Urinary bladder (tissue), 3 donors: ENCODE measurements at regions not wholly inside any gene's neighbourhood (a gene's known extent, or its start where the extent isn't known, plus 50 kb on each side); places are given as distances from the start of the nearest gene placed in this dataset.

ENCODE experiments used
- DNase-seq: peaks from one replicate; pipeline ENCODE4 v3.0.0-alpha.2; 2015; ENCODE audit errors: extremely low spot score
- H3K27ac ChIP-seq: one replicate; pipeline ENCODE4 v1.5.1; 2013; ENCODE audit warnings: low read depth, mild to moderate bottlenecking, moderate library complexity
- H3K36me3 ChIP-seq: one replicate; pipeline ENCODE4 v1.6.1; 2013; ENCODE audit warnings: mild to moderate bottlenecking, moderate library complexity; ENCODE audit not compliant: insufficient read depth
- H3K4me1 ChIP-seq: one replicate; pipeline ENCODE4 v1.6.1; 2013; ENCODE audit warnings: mild to moderate bottlenecking, moderate library complexity; ENCODE audit not compliant: insufficient read depth
- H3K4me3 ChIP-seq: one replicate; pipeline ENCODE4 v1.5.1; 2013; ENCODE audit warnings: low read depth, low read length
- WGBS: extraction: QIAGEN DNeasy Blood & Tissue Kit; methylation state at CpG from one replicate; pipeline ENCODE4 v1.1.7; 2013; 5-methylcytosine and 5-hydroxymethylcytosine counted together
- donor health status: healthy with polysubstance abuse.
- donor health status: healthy.

GRCh38 chr7:53920011-53920410, 622.2 kb upstream of the VSTM2A start:
- Histone ChIP-seq H3K4me3 (no peak overlapping the region), H3K27ac (no peak overlapping the region), H3K36me3 (no peaks in the 10 kb centered on the region), H3K4me1 (no peaks in the 10 kb centered on the region)
- DNase-seq, result no peak
- WGBS, result 90% methylated on average over 5 of the region's 5 CpGs

GRCh38 chr7:53940483-53940882, 601.7 kb upstream of the VSTM2A start:
- H3K4me1 ChIP-seq, result no peaks in the 10 kb centered on the region
- H3K27ac ChIP-seq, result no peak overlapping the region
- no peaks in the 10 kb centered on the region for H3K36me3 ChIP-seq
- no peak for DNase-seq
- 95% methylated on average over 3 of the region's 3 CpGs for WGBS
- H3K4me3 ChIP-seq, result no peak overlapping the region

- H3K4me1 ChIP-seq, result no peaks in the 10 kb centered on the region
- H3K4me3 ChIP-seq, result no peak overlapping the region
- H3K36me3 ChIP-seq, result no peaks in the 10 kb centered on the region
- 30% methylated on average over 6 of the region's 6 CpGs for WGBS
- no peak overlapping the region for H3K27ac ChIP-seq
- DNase-seq, result no peak
These were observed 594.4 kb upstream of the VSTM2A start for GRCh38 chr7:53947732-53948131.

- H3K4me3 ChIP-seq, result no peak overlapping the region
- no peak for DNase-seq
- 95% methylated on average over 3 of the region's 3 CpGs for WGBS
- no peaks in the 10 kb centered on the region for H3K36me3 ChIP-seq
- no peaks in the 10 kb centered on the region for H3K4me1 ChIP-seq
- no peak overlapping the region for H3K27ac ChIP-seq
These were observed 576.5 kb upstream of the VSTM2A start for GRCh38 chr7:53965716-53966115.

GRCh38 chr7:53983480-53983879, 558.7 kb upstream of the VSTM2A start:
- Histone ChIP-seq H3K27ac (no peak overlapping the region), H3K36me3 (no peaks in the 10 kb centered on the region), H3K4me1 (no peaks in the 10 kb centered on the region), H3K4me3 (no peak overlapping the region)
- 72% methylated on average over 2 of the region's 2 CpGs for WGBS
- DNase-seq, result no peak

DNA sequence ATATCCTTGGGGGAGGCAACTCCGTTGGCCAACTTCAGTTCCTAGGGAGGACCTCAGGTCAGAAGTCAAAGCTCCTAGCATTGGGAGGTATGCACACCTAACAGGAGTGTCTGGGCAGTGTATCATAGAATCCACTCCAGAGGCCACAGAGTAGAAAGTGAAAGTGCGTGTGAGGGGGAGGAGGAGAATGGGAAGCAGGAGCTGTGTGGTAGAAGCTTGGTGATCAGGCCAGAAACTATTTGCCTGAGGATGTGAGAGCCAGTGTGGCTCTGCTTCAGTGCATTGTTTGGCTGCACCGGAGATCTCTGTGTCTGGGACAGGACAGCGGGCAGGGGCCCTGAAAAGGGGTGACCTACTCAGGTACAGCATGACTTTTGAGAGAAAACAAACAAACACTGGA, 557.4 kb upstream of the VSTM2A start:
- H3K4me3 ChIP-seq, result no peak overlapping the region
- H3K27ac ChIP-seq, result no peak overlapping the region
- no peaks in the 10 kb centered on the region for H3K4me1 ChIP-seq
- WGBS, result 84% methylated on average over 4 of the region's 4 CpGs
- DNase-seq, result no peak
- no peaks in the 10 kb centered on the region for H3K36me3 ChIP-seq

DNA sequence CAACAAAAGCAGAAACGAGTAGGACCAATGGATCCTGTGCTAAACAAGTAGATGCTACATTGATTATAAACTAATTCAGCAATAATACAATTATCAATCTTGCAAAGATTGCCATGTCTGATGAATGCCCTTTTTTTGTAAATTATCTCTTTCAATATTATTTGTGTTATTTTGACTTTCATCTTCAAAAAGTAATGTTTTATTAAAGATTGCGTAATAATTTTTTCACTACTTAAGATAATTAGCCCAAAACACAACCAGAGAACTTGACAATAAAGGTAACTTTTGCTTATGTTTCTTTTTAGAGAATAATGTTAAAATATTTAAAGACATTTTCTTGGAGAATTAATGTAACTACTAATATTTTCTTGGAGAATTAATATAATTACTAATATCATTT, 553.8 kb upstream of the VSTM2A start:
- H3K27ac ChIP-seq, result no peak overlapping the region
- H3K4me3 ChIP-seq, result no peak overlapping the region
- H3K36me3 ChIP-seq, result no peaks in the 10 kb centered on the region
- 87% methylated on average over 2 of the region's 2 CpGs for WGBS
- no peak for DNase-seq
- H3K4me1 ChIP-seq, result no peaks in the 10 kb centered on the region

GRCh38 chr7:53993224-53993623, 549.0 kb upstream of the VSTM2A start:
- 84% methylated on average over 3 of the region's 3 CpGs for WGBS
- DNase-seq, result no peak
- H3K36me3 ChIP-seq, result no peaks in the 10 kb centered on the region
- no peak overlapping the region for H3K27ac ChIP-seq
- H3K4me3 ChIP-seq, result no peak overlapping the region
- no peaks in the 10 kb centered on the region for H3K4me1 ChIP-seq

GRCh38 chr7:53996876-53997275, 545.3 kb upstream of the VSTM2A start:
- Histone ChIP-seq H3K36me3 (no peaks in the 10 kb centered on the region), H3K4me3 (no peak overlapping the region), H3K27ac (no peak overlapping the region), H3K4me1 (no peaks in the 10 kb centered on the region)
- 71% methylated on average over 1 of the region's 1 CpG for WGBS
- no peak for DNase-seq

GRCh38 chr7:54014765-54015164, 527.4 kb upstream of the VSTM2A start:
- Histone ChIP-seq H3K4me1 (no peaks in the 10 kb centered on the region), H3K36me3 (no peaks in the 10 kb centered on the region), H3K4me3 (no peak overlapping the region), H3K27ac (no peak overlapping the region)
- WGBS, result 80% methylated on average over 2 of the region's 2 CpGs
- no peak for DNase-seq

- H3K4me3 ChIP-seq, result no peak overlapping the region
- 62% methylated on average over 2 of the region's 2 CpGs for WGBS
- DNase-seq, result no peak
- no peak overlapping the region for H3K27ac ChIP-seq
- no peaks in the 10 kb centered on the region for H3K4me1 ChIP-seq
- no peaks in the 10 kb centered on the region for H3K36me3 ChIP-seq
These were observed 526.9 kb upstream of the VSTM2A start for GRCh38 chr7:54015251-54015650.

- 80% methylated on average over 1 of the region's 1 CpG for WGBS
- Histone ChIP-seq H3K4me3 (no peak overlapping the region), H3K36me3 (no peaks in the 10 kb centered on the region), H3K4me1 (no peaks in the 10 kb centered on the region), H3K27ac (no peak overlapping the region)
- DNase-seq, result no peak
These were observed 504.3 kb upstream of the VSTM2A start for GRCh38 chr7:54037873-54038272.

DNA sequence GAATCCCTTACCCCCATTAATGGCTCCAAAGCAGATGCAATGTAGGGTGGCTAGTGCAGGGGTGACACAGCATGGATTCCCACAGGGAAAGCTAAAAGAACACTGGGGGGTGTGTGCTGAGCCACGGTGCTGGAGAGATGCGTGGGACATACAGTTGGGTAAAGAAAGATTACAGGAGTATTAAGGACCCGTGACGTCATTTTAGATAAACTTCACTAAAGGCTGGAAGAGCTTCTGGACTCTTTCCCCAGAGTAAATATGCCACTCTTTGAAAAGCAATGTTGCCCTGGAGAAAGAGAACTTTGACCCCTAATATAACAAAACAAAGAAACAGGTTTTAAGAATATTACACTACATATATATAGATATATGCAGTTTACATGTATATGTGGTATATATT, 481.5 kb upstream of the VSTM2A start:
- Histone ChIP-seq H3K4me1 (no peaks in the 10 kb centered on the region), H3K36me3 (no peaks in the 10 kb centered on the region), H3K27ac (no peak overlapping the region), H3K4me3 (no peak overlapping the region)
- WGBS, result 61% methylated on average over 4 of the region's 4 CpGs
- DNase-seq, result no peak

DNA sequence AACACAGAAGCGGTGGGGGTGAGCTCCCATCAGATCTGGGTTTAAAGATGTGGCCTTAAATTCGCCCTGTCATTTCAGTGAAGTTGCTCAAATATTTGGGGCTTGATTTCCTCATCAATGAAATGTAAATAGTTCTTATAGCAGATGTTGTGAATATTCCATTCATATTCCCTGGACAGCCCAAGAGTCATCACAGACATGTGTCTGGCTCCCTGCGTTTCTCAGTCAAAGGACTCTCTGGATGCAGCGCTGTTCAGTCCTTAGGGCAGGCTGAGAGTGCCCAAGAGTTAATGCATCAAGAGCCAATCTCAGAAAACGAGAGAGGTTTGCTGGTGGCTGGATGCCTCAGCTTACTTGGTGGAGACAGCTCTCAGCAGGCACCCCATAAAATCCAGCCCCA, 475.5 kb upstream of the VSTM2A start:
- H3K36me3 ChIP-seq, result no peaks in the 10 kb centered on the region
- WGBS, result 81% methylated on average over 5 of the region's 5 CpGs
- no peak for DNase-seq

GRCh38 chr7:54069843-54070242, 472.3 kb upstream of the VSTM2A start:
- 91% methylated on average over 4 of the region's 4 CpGs for WGBS
- DNase-seq, result no peak

More for the DNA sequence above, 475.5 kb upstream of the VSTM2A start:
- Histone ChIP-seq H3K4me3 (no peak overlapping the region), H3K4me1 (no peaks in the 10 kb centered on the region), H3K27ac (no peak overlapping the region)

More at GRCh38 chr7:54069843-54070242, 472.3 kb upstream of the VSTM2A start:
- H3K36me3 ChIP-seq, result no peaks in the 10 kb centered on the region
- no peaks in the 10 kb centered on the region for H3K4me1 ChIP-seq
- H3K4me3 ChIP-seq, result no peak overlapping the region
- H3K27ac ChIP-seq, result no peak overlapping the region
